HG02610 (cell line): ENCODE measurements at regions not wholly inside any gene's neighbourhood (a gene's known extent, or its start where the extent isn't known, plus 50 kb on each side); places are given as distances from the start of the nearest gene placed in this dataset.

Experiments
- ATAC-seq: cut with Tn5 transposase; IDR thresholded peaks from one replicate; pipeline ENCODE4 v1.9.1; 2021; ENCODE audit warnings: mild to moderate bottlenecking, moderate library complexity; ENCODE audit not compliant: unreplicated experiment

DNA sequence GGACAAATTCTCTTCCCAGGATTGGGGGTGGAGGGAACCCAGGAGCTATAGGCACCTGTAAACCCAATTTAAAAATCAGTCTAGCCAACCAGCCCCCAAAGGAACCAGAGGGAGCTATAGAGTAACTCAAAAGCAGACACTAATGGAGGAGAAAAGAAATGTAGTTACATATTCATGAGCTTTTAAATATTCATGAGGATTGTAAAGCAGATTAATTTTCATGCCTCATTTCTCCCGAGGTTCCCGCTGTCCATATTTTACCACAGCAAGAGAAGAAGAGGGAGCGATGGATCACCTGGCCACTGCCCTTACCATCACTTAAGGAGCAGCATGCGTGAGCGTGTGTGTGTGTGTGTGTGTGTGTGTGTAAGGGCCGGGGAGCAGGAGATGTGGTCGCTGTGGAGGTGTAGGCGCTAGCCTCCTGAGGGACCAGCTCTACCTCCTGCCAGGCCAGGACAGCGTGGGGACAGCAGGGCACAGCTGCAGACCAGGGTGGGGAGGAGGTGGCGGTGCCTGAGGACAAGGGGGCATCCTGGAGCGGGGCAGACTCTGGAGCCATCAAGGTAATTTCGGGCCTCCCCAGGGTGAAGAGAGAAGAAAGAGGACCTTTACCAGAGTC, 100.7 kb upstream of the THY1 start:
- ATAC-seq: no peak

DNA sequence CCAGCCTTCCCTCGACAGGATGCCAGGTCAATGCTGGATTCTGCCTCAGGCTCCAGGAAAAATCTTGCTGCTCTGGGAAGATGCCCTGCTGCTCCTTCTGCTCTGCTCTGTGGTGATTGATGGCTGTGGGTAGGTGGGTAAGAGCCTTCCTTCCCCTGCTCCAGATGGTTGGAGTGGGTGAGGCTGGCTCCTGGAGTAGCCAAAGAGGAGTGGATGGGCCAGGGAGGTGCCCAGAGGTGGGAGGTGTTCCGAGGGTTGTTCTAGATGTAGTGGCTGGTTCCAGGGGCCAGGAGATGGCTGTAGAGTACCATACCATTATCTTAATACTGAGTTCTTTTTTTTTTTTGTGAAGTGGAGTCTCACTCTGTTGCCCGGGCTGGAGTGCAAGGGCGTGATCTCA, 99.6 kb upstream of the THY1 start:
- ATAC-seq: no peak

DNA sequence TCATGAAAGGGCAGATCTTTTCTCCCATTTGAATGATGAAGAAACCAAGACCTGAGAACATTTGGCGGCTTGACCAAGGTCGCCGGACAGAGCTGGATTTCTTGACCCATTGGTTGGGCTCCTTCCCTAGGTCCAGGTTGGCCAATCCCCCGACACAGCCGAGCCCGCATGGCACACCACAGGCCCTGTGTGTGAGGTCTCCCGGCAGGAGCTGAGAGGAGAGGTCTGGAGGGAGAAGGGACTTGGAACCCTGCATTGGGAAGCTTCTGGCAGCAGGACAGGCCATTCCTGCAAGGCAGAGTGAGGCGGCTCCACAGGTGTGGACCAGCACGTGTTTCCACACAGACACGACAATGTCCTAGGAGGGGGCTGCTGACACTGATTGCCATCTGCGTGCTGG, 98.6 kb upstream of the THY1 start:
- no peak for ATAC-seq

DNA sequence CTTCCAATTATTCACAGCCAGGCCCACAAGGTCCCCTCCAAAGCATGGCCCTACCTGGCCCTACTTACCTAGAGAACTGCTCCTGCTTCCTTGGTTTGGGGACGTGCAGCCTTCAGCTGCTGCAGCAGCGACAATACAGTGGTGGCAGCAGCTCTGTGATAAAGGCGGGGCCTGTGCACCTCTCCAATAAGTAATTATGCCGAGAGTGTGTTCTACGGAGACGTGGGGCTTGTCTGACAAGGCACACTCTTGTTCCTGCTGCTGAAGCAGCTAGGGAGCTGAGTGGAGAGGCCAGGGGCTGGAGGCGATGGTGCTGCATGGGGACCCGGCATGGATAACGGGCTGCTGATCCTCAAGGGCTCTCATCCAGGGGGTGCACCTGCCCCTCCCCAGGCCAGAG, 98.0 kb upstream of the THY1 start:
- no peak for ATAC-seq

DNA sequence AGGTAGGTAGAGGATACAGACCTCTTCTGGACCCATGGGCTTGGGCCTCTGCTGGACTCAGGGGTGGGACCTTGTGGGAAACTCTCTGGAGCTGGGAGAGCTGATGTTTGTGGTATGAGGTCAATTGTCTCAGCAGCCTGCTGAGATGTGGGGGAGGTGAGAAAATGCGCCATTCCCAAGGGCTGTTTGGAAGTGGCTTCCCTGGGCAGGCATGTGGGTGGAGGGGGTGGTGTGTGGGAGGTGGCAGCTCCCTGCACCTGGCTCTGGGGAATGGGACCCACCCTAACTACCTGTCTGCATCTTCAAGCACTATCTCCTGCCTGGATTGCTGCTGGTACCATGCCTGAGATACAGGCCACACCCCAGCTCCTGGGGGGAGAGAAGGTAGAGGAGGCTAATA, 97.4 kb upstream of the THY1 start:
- no peak for ATAC-seq

DNA sequence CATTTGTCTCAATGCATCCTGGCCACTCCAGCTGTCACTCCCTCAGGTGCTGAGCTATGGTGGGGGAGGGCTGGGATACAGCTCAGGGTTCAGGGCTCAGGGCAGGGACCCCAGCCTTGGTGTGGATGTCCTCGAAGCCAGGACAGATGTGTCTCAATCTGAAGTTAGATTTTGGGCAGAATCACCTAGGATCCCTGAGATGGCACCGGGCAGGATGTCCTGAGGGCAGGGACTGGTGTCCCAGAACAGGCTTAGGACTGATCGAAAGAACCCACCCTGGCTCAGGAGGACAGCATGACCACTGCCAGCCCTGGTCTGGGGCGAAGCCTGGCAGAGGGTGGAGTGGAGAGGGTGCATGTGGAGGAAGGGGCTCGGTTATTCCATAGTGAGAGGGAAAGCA, 96.8 kb upstream of the THY1 start:
- ATAC-seq: no peak

DNA sequence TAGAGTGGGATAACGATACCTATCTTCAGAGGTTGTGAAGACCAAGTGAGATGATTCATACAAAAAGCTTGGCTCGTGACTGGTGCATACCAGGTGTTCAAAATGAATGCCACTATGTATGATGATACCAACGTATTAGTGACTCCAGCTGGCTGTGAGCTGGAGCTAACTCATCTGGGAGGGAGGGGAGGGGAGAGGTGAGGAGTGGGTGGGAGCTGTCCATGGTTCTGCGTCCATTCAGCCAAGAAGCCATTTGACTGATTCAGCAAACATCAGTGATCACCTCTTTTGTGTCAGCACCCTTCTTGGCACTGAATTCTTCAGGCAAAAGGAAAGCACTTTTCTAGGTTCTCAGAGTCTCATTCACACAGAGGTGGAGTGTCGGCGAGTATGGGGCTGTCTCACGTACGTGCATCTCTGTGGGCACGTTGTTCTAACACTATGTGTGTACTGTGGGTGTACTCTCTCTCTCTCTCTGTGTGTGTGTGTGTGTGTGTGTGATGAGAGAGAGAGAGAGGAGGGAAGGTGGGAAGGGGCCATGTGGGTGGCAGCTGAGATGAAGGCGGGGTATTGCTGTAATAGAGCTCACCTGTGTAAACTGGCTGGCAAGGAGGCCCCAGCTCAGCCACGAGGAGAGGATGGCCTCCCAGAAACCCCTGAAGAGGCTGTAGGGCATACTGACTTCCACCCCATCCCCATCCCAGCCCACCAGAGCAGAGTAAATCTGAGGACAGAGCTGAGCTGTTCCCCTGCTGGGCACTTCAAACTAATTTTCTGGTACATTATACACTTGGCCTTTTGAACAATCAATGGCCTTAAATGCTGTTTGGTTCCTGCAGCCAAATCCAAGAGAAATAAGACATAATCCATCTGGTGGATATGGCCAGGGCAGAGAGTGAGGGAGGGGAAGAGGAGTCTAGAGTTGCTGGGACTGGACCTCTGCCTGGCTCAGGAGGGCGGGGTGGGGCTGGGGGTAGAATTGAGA, 96.1 kb upstream of the THY1 start:
- ATAC-seq: no peak

DNA sequence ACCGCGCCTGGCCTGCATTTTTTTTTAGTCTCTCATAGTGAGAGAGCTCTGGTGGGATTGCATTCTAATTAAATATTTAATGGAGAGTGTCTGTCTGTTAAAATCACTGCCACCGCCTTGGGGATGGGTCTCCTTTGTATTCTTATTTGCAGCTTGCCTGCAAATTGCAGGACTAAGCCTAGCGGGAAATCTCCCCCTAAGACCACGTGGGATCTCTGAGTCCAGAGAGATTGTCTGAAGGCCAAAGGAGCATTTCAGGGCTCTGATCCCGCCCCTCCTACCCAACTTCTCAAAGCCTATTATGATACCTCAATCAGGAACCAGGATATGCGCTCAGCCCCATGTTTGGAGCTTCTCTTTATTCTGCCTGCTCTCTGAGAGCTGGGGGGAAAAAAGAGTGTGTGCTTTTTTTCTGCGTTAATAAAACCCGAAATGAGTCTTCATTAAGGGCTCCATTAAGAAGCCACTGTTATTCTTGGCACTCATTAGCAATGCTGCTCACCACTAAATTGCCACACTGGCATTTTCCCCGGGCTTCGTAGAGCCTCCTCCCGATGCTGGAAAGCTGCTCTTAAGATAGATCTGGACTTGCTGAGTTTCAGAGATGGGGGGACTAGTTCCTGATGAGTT, 92.9 kb upstream of the THY1 start:
- no peak for ATAC-seq

DNA sequence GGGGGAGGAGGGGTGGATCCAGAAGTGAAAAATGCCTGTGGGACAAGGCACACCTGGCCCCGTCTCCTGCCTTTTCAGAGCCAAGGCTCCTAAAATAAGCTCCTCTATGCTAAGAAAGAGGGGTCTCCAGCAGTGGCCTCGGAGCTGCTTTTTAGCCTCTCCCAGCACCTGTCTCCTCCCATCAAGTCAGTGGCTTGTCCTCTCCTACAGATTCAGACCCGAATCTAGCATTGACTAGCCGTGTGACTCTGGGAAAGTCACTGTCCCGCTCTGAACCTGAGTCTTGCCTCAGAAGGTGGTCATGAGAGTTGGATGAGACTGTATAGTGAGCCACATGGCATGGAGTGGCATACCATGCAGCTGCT, 90.8 kb upstream of the THY1 start:
- ATAC-seq: no peak

DNA sequence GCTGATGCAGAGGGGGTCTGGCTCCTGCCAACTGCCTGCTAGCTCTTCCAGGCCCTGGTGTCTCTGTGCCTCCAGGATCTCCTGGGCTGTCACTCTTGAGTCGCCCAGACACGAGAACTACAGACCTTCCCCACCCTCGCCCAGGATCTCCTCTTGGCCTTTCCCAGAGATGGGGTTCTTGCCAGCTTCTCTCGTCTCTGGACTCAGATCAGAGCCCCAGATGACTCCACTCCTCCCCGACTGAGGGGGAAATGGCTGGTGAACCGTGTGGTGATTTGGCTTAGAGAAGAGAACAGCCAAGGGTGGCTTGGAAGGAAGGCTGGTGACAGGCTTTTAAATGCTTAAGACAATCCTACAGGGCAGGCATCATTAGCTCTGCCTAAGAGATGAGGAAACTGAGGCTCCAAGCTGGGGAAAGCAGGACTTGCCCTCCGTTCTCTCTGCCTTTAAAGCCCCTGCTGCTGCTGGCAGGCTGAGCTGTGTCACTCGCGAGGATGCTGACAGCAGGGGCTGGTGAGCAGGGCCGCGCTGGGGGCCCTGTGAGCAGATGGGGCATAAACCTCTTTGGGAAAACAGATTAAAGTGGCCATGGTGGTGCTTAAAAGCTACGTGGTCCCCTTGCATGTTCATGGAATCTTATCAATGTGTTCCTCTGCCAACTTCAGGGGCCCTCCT, 90.3 kb upstream of the THY1 start:
- ATAC-seq: no peak

DNA sequence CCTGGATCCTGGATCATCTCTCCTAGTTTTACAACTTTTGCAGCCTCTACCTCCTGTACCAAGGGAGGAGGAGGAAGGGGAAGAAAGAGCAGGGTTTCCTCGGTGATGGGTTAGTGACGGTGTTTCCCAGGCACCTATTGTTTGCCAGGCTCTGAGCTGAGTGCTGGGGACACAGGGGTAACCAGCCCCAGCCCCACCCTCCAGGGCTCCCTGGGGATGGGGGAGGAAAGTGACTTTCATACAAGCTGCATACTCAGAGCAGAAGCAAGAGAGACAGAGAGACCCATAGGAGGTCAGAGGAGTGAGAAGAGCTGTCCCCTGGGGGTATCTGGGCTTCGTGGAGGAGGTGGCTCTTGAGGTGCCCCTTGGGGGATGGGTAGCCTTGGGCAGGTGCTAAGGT, 89.4 kb upstream of the THY1 start:
- ATAC-seq: peak; percentile 56

DNA sequence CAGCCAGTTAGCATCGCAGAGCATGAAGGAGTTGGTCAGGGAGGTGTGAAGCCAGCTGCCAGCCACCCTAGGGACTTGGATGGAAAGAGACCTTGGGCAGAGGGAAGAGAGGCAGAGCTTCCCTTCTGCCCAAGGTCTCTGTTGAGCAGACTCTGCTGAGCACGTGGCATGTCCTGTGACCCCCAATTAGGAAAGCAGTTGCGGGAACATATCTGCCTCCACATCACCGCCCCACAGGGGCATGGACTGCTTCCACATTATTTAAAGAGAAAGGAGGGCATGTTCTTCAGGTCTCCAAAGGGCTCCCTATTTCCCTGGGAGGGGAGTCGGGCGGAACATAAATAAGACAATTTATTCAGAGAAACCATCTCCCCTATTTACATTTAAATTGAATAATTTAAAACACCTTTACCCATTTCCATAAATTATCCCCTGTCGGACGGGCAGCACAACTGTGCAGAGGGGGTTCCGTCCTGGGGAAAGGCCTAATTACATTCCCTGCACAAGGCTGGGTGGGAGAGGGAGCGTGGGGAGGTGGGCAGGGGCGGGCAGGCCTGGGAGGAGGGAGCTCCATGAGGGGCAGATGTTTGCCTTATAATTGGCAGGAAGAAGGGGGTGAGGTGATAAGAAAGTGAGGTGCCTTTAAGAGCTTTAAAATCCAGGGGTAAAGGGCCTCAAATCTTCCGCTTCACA, 88.8 kb upstream of the THY1 start:
- ATAC-seq: no peak

DNA sequence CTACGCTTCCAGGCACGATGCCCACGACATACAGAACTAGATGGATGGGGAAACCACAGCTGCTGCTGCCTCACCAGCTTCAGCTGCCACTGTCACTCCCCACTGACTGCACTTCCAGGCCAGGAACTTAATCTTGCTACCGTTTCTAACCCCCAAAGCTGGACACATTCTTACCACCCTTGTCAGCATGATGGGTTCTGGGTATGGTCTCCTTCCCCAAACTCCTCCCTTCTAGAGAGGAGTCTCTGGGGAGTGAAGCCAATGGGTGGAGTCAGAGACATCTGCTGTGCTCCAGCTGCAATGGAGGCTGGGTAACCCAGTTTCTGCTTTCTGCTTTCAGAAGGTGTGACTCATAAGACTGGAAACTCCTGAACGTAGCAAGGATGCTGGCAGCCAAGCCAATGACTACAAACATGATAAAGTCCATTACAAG, 87.0 kb upstream of the THY1 start:
- peak; percentile 81 for ATAC-seq

DNA sequence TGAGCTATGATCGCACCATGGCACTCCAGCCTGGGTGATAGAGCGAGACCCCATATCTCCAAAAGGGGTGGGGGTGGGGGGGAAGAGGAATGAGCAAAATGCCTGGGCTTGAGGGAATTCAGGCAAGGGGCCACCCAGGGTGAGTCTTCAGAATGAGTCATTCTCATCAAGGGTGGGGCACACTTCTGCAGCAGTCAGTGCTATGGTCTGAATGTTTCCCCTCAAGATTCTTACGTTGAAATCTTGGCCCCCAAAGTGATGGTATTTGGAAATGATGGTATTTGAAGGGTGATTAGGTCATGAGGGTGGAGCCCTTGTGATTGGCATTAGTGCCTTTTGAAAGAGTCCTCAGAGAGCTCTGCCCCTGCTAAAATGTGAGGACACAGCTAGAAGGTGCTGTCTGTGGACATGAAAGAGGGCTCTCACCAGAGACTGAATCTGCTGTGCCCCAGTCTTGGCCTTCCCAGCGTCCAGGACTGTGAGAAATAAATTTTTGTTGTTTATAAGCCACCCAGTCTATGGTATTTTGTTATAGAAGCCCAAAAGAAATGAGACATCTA, 86.4 kb upstream of the THY1 start:
- no peak for ATAC-seq

DNA sequence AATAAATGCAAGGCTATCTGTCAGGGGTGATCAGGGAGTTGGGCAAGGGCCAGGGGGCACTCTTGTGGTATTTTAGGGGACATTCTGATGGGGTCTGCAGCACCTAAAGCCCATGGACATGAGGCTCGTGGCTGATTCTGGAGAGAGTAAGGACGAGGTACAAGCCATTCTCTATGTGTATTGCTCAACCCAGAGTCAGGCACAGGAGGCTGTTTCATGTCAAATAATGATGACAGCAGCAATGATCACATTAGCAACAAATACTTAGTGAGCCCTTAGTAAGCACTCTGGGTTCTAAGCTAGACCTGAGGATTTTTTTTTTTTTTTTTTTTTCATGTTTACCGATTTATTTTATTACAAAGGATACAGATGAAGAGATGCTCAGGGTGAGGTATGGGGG, 83.5 kb upstream of the THY1 start:
- no peak for ATAC-seq

DNA sequence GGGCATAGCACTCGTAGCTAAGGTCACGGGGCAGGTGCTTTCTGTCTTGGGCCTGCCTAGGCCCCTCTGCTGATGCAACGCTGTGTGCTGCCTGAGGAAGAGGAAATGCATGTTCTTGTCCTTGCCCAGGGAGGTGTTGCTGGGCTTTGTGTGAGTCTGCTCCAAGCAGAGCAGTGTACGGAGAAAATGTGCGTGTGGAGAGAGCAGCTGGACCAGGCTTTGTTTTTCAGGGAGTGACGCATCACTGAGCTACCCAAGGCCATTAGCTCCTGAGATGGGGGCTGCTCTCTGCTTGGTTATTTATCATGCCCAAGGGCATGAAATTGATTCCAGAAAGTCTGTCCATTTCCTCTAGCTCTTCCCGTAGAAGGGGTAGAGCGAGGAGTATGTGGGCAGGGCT, 82.9 kb upstream of the THY1 start:
- ATAC-seq: no peak

DNA sequence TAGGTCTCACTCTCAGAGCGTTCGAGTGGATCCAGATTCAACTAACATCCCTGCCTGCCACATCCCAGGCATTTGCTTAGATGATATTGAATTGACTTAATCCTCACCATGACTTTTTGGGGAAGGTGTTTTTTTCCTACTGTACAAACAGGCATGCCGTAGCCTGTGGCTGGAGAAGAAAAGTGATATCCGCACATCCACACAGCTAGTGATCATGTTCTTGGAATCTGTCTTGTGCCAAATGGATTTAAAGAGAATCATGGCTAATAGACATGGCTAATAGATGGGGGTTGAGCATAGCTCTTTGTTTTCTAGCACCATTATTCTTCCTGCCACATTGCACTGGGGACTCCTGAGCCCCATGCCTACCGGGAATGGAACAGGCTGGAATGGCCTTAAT, 82.1 kb upstream of the THY1 start:
- ATAC-seq: no peak

DNA sequence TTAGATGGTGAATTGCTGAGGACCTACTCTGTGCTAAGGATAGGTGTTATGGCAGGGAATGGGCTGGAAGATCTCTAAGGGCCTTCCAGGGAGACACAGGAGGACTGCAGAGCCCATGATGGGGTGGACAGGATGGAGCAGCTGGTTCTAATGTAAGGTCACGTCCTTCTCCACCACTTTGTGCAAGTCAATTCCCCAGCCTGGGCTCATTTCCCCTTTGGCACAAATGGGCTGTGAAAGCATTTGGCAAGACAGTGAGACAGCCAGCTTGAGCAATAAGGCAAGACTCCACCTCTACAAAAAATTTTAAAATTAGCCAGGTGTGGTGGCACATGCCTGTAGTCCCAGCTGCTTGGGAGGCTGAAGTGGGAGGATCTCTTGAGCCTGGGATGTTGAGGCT, 81.4 kb upstream of the THY1 start:
- ATAC-seq: no peak

DNA sequence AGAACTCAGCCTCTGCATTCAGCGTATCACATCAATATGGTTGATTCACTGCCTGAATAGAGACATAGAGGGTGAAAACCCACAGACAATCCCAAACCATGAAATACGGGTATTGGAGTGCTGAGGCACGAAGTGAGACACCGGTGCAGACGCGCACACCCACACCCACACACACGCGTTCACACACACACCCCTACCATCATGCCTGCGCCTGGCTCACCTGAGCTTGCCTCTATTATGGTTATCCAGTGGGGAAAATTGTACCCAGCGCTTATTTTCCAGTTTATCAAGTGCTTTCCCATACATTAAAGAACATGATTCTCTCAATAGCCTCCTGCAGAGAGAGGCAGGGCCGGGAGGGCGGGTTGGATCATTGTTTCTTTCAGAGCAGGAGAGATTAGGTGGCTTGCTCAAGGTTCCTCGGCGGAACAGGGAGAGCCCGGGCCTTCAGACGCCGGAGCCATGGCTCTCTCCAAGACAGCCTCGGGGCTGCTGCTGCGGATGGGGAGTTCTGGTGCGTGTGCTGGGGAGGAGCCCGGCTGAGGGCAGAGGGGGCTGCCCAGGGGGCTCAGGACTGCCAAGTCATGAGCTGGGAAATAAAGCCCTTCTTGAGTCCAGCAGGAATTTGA, 78.9 kb upstream of the THY1 start:
- ATAC-seq: no peak

DNA sequence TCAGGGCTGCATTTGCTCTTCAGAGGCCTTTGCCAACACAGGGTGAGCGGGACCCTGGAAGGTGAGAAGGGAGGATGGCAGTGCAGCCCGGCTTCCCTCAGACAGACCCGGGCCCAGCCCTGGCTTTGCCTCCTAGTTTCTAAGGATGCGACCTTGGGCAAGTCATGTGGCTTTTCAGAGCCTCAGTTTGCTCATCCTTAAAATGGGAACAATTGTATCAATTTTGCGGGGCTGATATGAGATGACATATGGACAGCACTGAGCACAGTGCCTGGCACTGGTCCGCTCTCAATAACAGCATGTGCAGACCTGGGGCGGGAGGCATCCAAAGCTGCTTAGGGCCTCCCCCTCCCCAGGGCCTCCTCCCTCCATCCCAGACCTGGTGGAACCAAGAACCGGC, 74.7 kb upstream of the THY1 start:
- no peak for ATAC-seq
